Panc1 (cell line): ENCODE measurements at regions not wholly inside any gene's neighbourhood (a gene's known extent, or its start where the extent isn't known, plus 50 kb on each side); places are given as distances from the start of the nearest gene placed in this dataset.

Experiments used
- ATAC-seq: fragments of 200-7000 bp; cut with Tn5 transposase; 2 replicates; pipeline ENCODE4 v1.9.1; 2020; ENCODE audit warnings: mild to moderate bottlenecking, moderate library complexity
- BruUV-seq: library from RNA; stranded (reverse); fragments of 400-500 nt; replicated peaks from 2 replicates; lab custom pipeline; 2021; lab: Mats Ljungman, UMichigan
- CTCF ChIA-PET: fragments of 300-600 bp; sonication (Branson Sonifier 250); formaldehyde crosslinking; loops from one replicate; lab custom pipeline; 2022; ENCODE audit warnings: antibody characterized with exemption; lab: Charles Lee
- POLR2A ChIA-PET: fragments of 300-600 bp; sonication (Branson Sonifier 250); formaldehyde crosslinking; loops from one replicate; lab custom pipeline; 2022; ENCODE audit warnings: antibody characterized with exemption; lab: Charles Lee
- DNase-seq: peaks from one replicate; pipeline ENCODE4 v3.0.0-alpha.2; 2010; ENCODE audit warnings: low read depth, low spot score
- H3K27ac ChIP-seq: 2 replicates; pipeline ENCODE4 v1.5.1; 2011; ENCODE audit warnings: mild to moderate bottlenecking, low read length, inconsistent platforms
- H3K27me3 ChIP-seq: fragments of 200-500 bp; sonication (Bioruptor generic); 2 replicates; pipeline ENCODE4 v1.6.0; 2014; ENCODE audit warnings: low read length, inconsistent platforms; ENCODE audit not compliant: control insufficient read depth, insufficient read depth
- H3K36me3 ChIP-seq: fragments of 200-500 bp; sonication (Bioruptor generic); 2 replicates; pipeline ENCODE4 v1.5.1; 2014; ENCODE audit warnings: inconsistent platforms, mild to moderate bottlenecking, low read length, moderate library complexity; ENCODE audit not compliant: control insufficient read depth, insufficient read depth
- H3K4me1 ChIP-seq: 2 replicates; pipeline ENCODE4 v1.5.1; 2011; ENCODE audit warnings: inconsistent platforms, mild to moderate bottlenecking, low read length, moderate library complexity; ENCODE audit not compliant: control insufficient read depth, insufficient read depth
- H3K4me3 ChIP-seq, 2 experiments: 2 replicates each; pipeline ENCODE4 v1.5.1; 2011 to 2012; ENCODE audit warnings: low read depth in 2 of 2, low read length in 2 of 2, mild to moderate bottlenecking in 2 of 2, inconsistent platforms in 1 of 2, moderate library complexity in 1 of 2
- H3K9me3 ChIP-seq: fragments of 200-500 bp; sonication (Bioruptor generic); 2 replicates; pipeline ENCODE4 v1.5.1; 2014; ENCODE audit warnings: low read depth, mild to moderate bottlenecking, inconsistent platforms, low read length, moderate library complexity; ENCODE audit not compliant: control insufficient read depth, insufficient read depth
- CTCF ChIP-seq: fragments of 450-650 bp; IDR thresholded peaks from 2 replicates; pipeline ENCODE4 v1.5.1; 2017; ENCODE audit warnings: mild to moderate bottlenecking
- POLR2AphosphoS5 ChIP-seq: IDR thresholded peaks from 2 replicates; pipeline ENCODE4 v1.6.1; 2012; ENCODE audit warnings: mild to moderate bottlenecking, low read depth, low read length, moderate library complexity
- REST ChIP-seq, 2 experiments: IDR thresholded peaks; 2 replicates each; pipeline ENCODE4 v1.6.1; 2011 to 2012; ENCODE audit warnings: low read depth in 2 of 2, control low read depth in 1 of 2, low read length in 1 of 2, mild to moderate bottlenecking in 1 of 2, moderate library complexity in 1 of 2; ENCODE audit not compliant: insufficient read depth in 1 of 2
- SIN3A ChIP-seq: IDR thresholded peaks from 2 replicates; pipeline ENCODE4 v1.6.1; 2012; ENCODE audit warnings: low read depth, mild to moderate bottlenecking, low read length, moderate library complexity, borderline replicate concordance; ENCODE audit not compliant: insufficient read depth
- TCF7L2 ChIP-seq: IDR thresholded peaks from 2 replicates; pipeline ENCODE4 v1.6.1; 2011; ENCODE audit warnings: mild to moderate bottlenecking, low read depth, low read length, inconsistent platforms
- in situ Hi-C: cut with HindIII; loops from 2 replicates; pipeline ENCODE4 v1.10.0; 2016; ENCODE audit warnings: low sequenced_read_pairs, low pct_unique_long_range_greater_than_20kb
- intact Hi-C: fragments of 100-400 bp; cut with micrococcal nuclease; formaldehyde crosslinking; loops from one replicate; pipeline ENCODE4 v1.10.0; 2022; ENCODE audit not compliant: unreplicated experiment

GRCh38 chr2:104476075-104476474, 377.8 kb upstream of the POU3F3 start:
- CTCF ChIA-PET, result no interaction called here
- H3K9me3 ChIP-seq, result no peaks in the 10 kb centered on the region
- H3K4me3 ChIP-seq, result no peak overlapping the region
- no TSS peak for BruUV-seq
- no peaks in the 10 kb centered on the region for H3K4me1 ChIP-seq
- no peak for TF ChIP-seq POLR2AphosphoS5
- no peak for TF ChIP-seq REST (IDR thresholded peaks at IDR 0.05; ENCODE audit: insufficient read depth in 1 of 2, low read depth in 2 of 2, low read length in 1 of 2)
- no peak for TF ChIP-seq TCF7L2
- no peak for TF ChIP-seq CTCF
- no peak for TF ChIP-seq SIN3A
- no peak overlapping the region for H3K27ac ChIP-seq
- in situ Hi-C loops, result no loop called here
- DNase-seq (no peak), ATAC-seq (no peak)
- intact Hi-C loops, result no loop called here
- POLR2A ChIA-PET, result no interaction called here
- no peaks in the 10 kb centered on the region for H3K27me3 ChIP-seq
- no peaks in the 10 kb centered on the region for H3K36me3 ChIP-seq

GRCh38 chr2:104476563-104476988, 377.3 kb upstream of the POU3F3 start:
- ChIA-PET POLR2A (no interaction called here), CTCF (no interaction called here)
- H3K4me1 ChIP-seq, result no peaks in the 10 kb centered on the region
- no peak overlapping the region for H3K27ac ChIP-seq
- intact Hi-C loops (no loop called here), in situ Hi-C loops (no loop called here)
- no peaks in the 10 kb centered on the region for H3K27me3 ChIP-seq
- BruUV-seq, result no TSS peak
- no peaks in the 10 kb centered on the region for H3K36me3 ChIP-seq
- TF ChIP-seq CTCF (no peak), POLR2AphosphoS5 (no peak), REST (IDR thresholded peaks at IDR 0.05; ENCODE audit: insufficient read depth in 1 of 2, low read depth in 2 of 2, low read length in 1 of 2) (no peak), SIN3A (no peak), TCF7L2 (no peak)
- DNase-seq (no peak), ATAC-seq (no peak)
- H3K4me3 ChIP-seq, result no peak overlapping the region
- no peaks in the 10 kb centered on the region for H3K9me3 ChIP-seq
